B cell (primary cell): ENCODE measurements at regions not wholly inside any gene's neighbourhood (a gene's known extent, or its start where the extent isn't known, plus 50 kb on each side); places are given as distances from the start of the nearest gene placed in this dataset.

Experiments
- ATAC-seq: fragments of 200-7000 bp; cut with Tn5 transposase; one replicate; pipeline ENCODE4 v1.10.0; 2021; ENCODE audit warnings: low read depth, mild to moderate bottlenecking, moderate number of reproducible peaks, moderate library complexity
- CTCF ChIA-PET: fragments of 350-600 bp; sonication (Branson Sonifier 250); formaldehyde crosslinking; loops from one replicate; lab custom pipeline; 2021; ENCODE audit warnings: antibody characterized with exemption, inconsistent platforms; lab: Charles Lee
- POLR2A ChIA-PET: fragments of 350-600 bp; sonication (Branson Sonifier 250); formaldehyde crosslinking; loops from one replicate; lab custom pipeline; 2021; ENCODE audit warnings: antibody characterized with exemption; lab: Charles Lee
- DNase-seq: peaks from one replicate; pipeline ENCODE4 v3.0.0; 2013
- H2AFZ ChIP-seq: 2 replicates; pipeline ENCODE4 v1.6.1; 2012; ENCODE audit warnings: mild to moderate bottlenecking, low read depth, low read length; ENCODE audit not compliant: insufficient read depth, poor library complexity, severe bottlenecking
- H3K27ac ChIP-seq, 2 donors: 1 replicate in 1 of 2; 2 replicates in 1 of 2; pipeline ENCODE4 v1.5.1; 2012 to 2013; ENCODE audit warnings: low read length in 2 of 2, mild to moderate bottlenecking in 2 of 2, moderate library complexity in 1 of 2
- H3K27me3 ChIP-seq, 4 experiments: fragments of 200-600 bp in 1 of 4; sonication (generic) in 1 of 4; replicated peaks in 1 of 4; 1 replicate in 2 of 4; 2 replicates in 2 of 4; pipeline versions ENCODE4 v1.6.1 to v1.7.0; 2013 to 2016; ENCODE audit warnings: low read length in 3 of 4, mild to moderate bottlenecking in 2 of 4, mixed read lengths in 1 of 4, moderate library complexity in 1 of 4; ENCODE audit not compliant: insufficient read depth in 4 of 4, control insufficient read depth in 3 of 4; ENCODE audit errors: control extremely low read depth in 1 of 4
- H3K36me3 ChIP-seq, 2 experiments: replicated peaks in 1 of 2; 1 replicate in 1 of 2; 2 replicates in 1 of 2; pipeline versions ENCODE4 v1.6.1 to v1.7.1; 2013; ENCODE audit warnings: low read length in 1 of 2; ENCODE audit not compliant: insufficient read depth in 2 of 2, control insufficient read depth in 1 of 2; ENCODE audit errors: control extremely low read depth in 1 of 2, extremely low read depth in 1 of 2
- H3K4me1 ChIP-seq, 2 donors: fragments of 200-600 bp in 1 of 2; sonication (generic) in 1 of 2; 1 replicate in 1 of 2; 2 replicates in 1 of 2; pipeline versions ENCODE4 v1.5.1 to v1.6.1; 2013 to 2017; ENCODE audit warnings: low read length in 2 of 2; ENCODE audit not compliant: control insufficient read depth in 2 of 2, insufficient read depth in 2 of 2
- H3K4me2 ChIP-seq: replicated peaks from 2 replicates; pipeline ENCODE3; 2012; ENCODE audit warnings: mild to moderate bottlenecking, low read depth, low read length; ENCODE audit not compliant: poor library complexity, severe bottlenecking
- H3K4me3 ChIP-seq, 5 experiments: fragments of 200-600 bp in 1 of 5; sonication (generic) in 1 of 5; 1 replicate in 3 of 5; 2 replicates in 2 of 5; pipeline versions ENCODE4 v1.5.1 to v1.7.0; 2011 to 2016; ENCODE audit warnings: low read length in 4 of 5, mild to moderate bottlenecking in 4 of 5, low read depth in 2 of 5, control low read depth in 1 of 5, moderate library complexity in 1 of 5; ENCODE audit not compliant: insufficient read depth in 1 of 5; ENCODE audit errors: control extremely low read depth in 1 of 5, extremely low read depth in 1 of 5
- H3K79me2 ChIP-seq: fragments of 200-600 bp; sonication (generic); one replicate; pipeline ENCODE4 v1.6.0; 2016; ENCODE audit warnings: low read length; ENCODE audit not compliant: control insufficient read depth, insufficient read depth
- H3K9ac ChIP-seq: fragments of 200-600 bp; sonication (generic); 2 replicates; pipeline ENCODE4 v1.6.1; 2017; ENCODE audit warnings: mild to moderate bottlenecking, low read length, moderate library complexity
- H3K9me3 ChIP-seq, 3 donors: one replicate each; pipeline versions ENCODE4 v1.6.1 to v1.7.1; 2013; ENCODE audit warnings: low read length in 2 of 3; ENCODE audit not compliant: control insufficient read depth in 2 of 3, insufficient read depth in 1 of 3; ENCODE audit errors: control extremely low read depth in 1 of 3
- H4K20me1 ChIP-seq: 2 replicates; pipeline ENCODE4 v1.6.0; 2012; ENCODE audit warnings: mild to moderate bottlenecking, low read length; ENCODE audit not compliant: insufficient read depth, control insufficient read depth, poor library complexity, severe bottlenecking
- H3K27ac Mint-ChIP-seq: one replicate; pipeline ENCODE4 v1.8.0; 2021; ENCODE audit warnings: mixed read lengths
- H3K27me3 Mint-ChIP-seq: one replicate; pipeline ENCODE4 v1.8.0; 2021; ENCODE audit warnings: mixed read lengths
- H3K4me1 Mint-ChIP-seq: one replicate; pipeline ENCODE4 v1.8.0; 2021; ENCODE audit warnings: mixed read lengths
- H3K4me3 Mint-ChIP-seq: one replicate; pipeline ENCODE4 v1.8.0; 2021; ENCODE audit warnings: mixed read lengths
- H3K9me3 Mint-ChIP-seq: one replicate; pipeline ENCODE4 v1.8.0; 2022; ENCODE audit warnings: mixed read lengths; ENCODE audit not compliant: insufficient read depth
- CTCF ChIP-seq: fragments of 200-600 bp; IDR thresholded peaks from one replicate; pipeline ENCODE4 v1.8.0; 2022; ENCODE audit warnings: antibody characterized with exemption, mild to moderate bottlenecking
- EZH2 ChIP-seq: IDR thresholded peaks from 2 replicates; pipeline ENCODE4 v1.6.1; 2012; ENCODE audit warnings: borderline replicate concordance, low read depth, mild to moderate bottlenecking, moderate library complexity, low read length; ENCODE audit not compliant: insufficient read depth, poor library complexity, severe bottlenecking
- WGBS: methylation state at CpG from one replicate; pipeline ENCODE4 v1.1.5; 2013; ENCODE audit warnings: missing lambda C conversion rate; ENCODE audit not compliant: insufficient coverage; 5-methylcytosine and 5-hydroxymethylcytosine counted together
- intact Hi-C: fragments of 100-400 bp; cut with micrococcal nuclease; formaldehyde crosslinking; loops from one replicate; pipeline ENCODE4 v1.10.0; 2022

- Histone ChIP-seq H3K4me3 (no peak overlapping the region), H3K36me3 (peaks cover 0 to 11% of the 10 kb centered on the region in 2 experiments), H2AFZ (no peak overlapping the region), H3K9ac (no peak overlapping the region), H3K4me2 (no peak overlapping the region), H3K27ac (no peak overlapping the region), H3K9me3 (peaks cover 0 to 21% (median 10%) of the 10 kb centered on the region in 3 donors), H3K79me2 (peaks cover 27% of the 10 kb centered on the region), H3K27me3 (no peaks in the 10 kb centered on the region), H3K4me1 (peaks cover 4 to 12% of the 10 kb centered on the region in 2 donors), H4K20me1 (no peaks in the 10 kb centered on the region)
- intact Hi-C loops = no loop called here
- 96% methylated on average over 24 of the region's 33 CpGs for whole genome bisulfite sequencing
- Mint-ChIP-seq H3K27ac (no peak overlapping the region), H3K27me3 (no peaks in the 10 kb centered on the region), H3K9me3 (peaks cover 7% of the 10 kb centered on the region), H3K4me1 (peaks cover 19% of the 10 kb centered on the region), H3K4me3 (no peak overlapping the region)
- ChIA-PET POLR2A (no interaction called here), CTCF (no interaction called here)
- DNase-seq (no peak), ATAC-seq (no peak)
- TF ChIP-seq EZH2 (no peak), CTCF (no peak)
Observed at GRCh38 chr2:241953324-241953928, 83.9 kb downstream of the RTP5 start.

- DNase-seq = no peak
- Histone ChIP-seq H3K4me2 (no peak overlapping the region), H3K27me3 (no peaks in the 10 kb centered on the region), H3K4me3 (no peak overlapping the region), H3K4me1 (peaks cover 8 to 9% of the 10 kb centered on the region in 2 donors), H4K20me1 (no peaks in the 10 kb centered on the region), H3K9me3 (peaks cover 0 to 24% (median 10%) of the 10 kb centered on the region in 3 donors), H3K36me3 (peaks cover 0 to 16% of the 10 kb centered on the region in 2 experiments), H3K79me2 (peaks cover 15% of the 10 kb centered on the region), H3K9ac (no peak overlapping the region), H3K27ac (no peak overlapping the region), H2AFZ (no peak overlapping the region)
- no peak for ATAC-seq
- 95% methylated on average over 13 of the region's 13 CpGs for WGBS
- peaks cover 7% of the 10 kb centered on the region for H3K9me3 Mint-ChIP-seq
- H3K4me1 Mint-ChIP-seq = peaks cover 24% of the 10 kb centered on the region
- POLR2A ChIA-PET = no interaction called here
- CTCF ChIA-PET = no interaction called here
- TF ChIP-seq EZH2 = no peak
- TF ChIP-seq CTCF = no peak
- H3K27me3 Mint-ChIP-seq = no peaks in the 10 kb centered on the region
- peak overlapping the region; percentile 56 for H3K27ac Mint-ChIP-seq
- intact Hi-C loops = no loop called here
- no peak overlapping the region for H3K4me3 Mint-ChIP-seq
Observed at GRCh38 chr2:241956521-241957110, 87.1 kb downstream of the RTP5 start.
